Stomach (tissue), 8 donors: ENCODE measurements at regions not wholly inside any gene's neighbourhood (a gene's known extent, or its start where the extent isn't known, plus 50 kb on each side); places are given as distances from the start of the nearest gene placed in this dataset.
A peak's percentile ranks its signal among the peaks of the same experiment; 100 is the strongest.

Experiments used
- DNase-seq, 2 donors: peaks; one replicate each; pipeline versions ENCODE4 v3.0.0 to v3.0.0-alpha.2; 2013 to 2019
- H3K27ac ChIP-seq, 5 donors: fragments of 200-600 bp in 4 of 5; sonication (generic) in 4 of 5; one replicate each; pipeline ENCODE4 v1.5.1; 2013 to 2019; ENCODE audit warnings: mild to moderate bottlenecking in 1 of 5, moderate library complexity in 1 of 5
- H3K27me3 ChIP-seq, 3 donors: fragments of 200-600 bp; sonication (generic); one replicate each; pipeline ENCODE4 v1.5.1; 2017 to 2019; ENCODE audit warnings: mixed run types in 1 of 3
- H3K36me3 ChIP-seq, 4 donors: fragments of 200-600 bp; sonication (generic); 1 replicate in 3 of 4; 2 replicates in 1 of 4; pipeline ENCODE4 v1.5.1; 2016 to 2019
- H3K4me1 ChIP-seq, 4 donors: fragments of 200-600 bp; sonication (generic); one replicate each; pipeline ENCODE4 v1.5.1; 2016 to 2019
- H3K4me3 ChIP-seq, 4 donors: fragments of 200-600 bp; sonication (generic) in 3 of 4; one replicate each; pipeline ENCODE4 v1.5.1; 2016 to 2019; ENCODE audit warnings: mild to moderate bottlenecking in 1 of 4
- H3K9me3 ChIP-seq, 4 donors: fragments of 200-600 bp; sonication (generic); one replicate each; pipeline ENCODE4 v1.5.1; 2016 to 2019
- EP300 ChIP-seq: sonication (generic); formaldehyde crosslinking; IDR thresholded peaks from one replicate; pipeline ENCODE4 v1.6.1; 2017; ENCODE audit warnings: antibody characterized with exemption
- POLR2A ChIP-seq, 4 donors: fragments of 450-650 bp; IDR thresholded peaks; one replicate each; pipeline ENCODE4 v1.6.1; 2016; ENCODE audit warnings: antibody characterized with exemption in 4 of 4, control low read depth in 2 of 4, mild to moderate bottlenecking in 1 of 4, moderate library complexity in 1 of 4
- POLR2AphosphoS5 ChIP-seq, 3 donors: sonication (generic); formaldehyde crosslinking; IDR thresholded peaks; one replicate each; pipeline ENCODE4 v1.6.1; 2016; ENCODE audit warnings: antibody characterized with exemption in 3 of 3
- WGBS, 5 donors: extraction: QIAGEN DNeasy Blood & Tissue Kit in 3 of 5; methylation state at CpG; one replicate each; pipeline versions ENCODE4 v1.1.5 to v1.1.7; 2013 to 2018; 5-methylcytosine and 5-hydroxymethylcytosine counted together
- intact Hi-C: fragments of 100-400 bp; cut with DNase I; formaldehyde crosslinking; loops from one replicate; pipeline ENCODE4 v1.15.1; 2023; ENCODE audit warnings: low total_unique reads
- TF ChIP-seq, protein P1 (sequence below), 7 experiments: fragments of 450-650 bp in 4 of 7; fragments of 200-600 bp in 3 of 7; sonication (generic) in 3 of 7; IDR thresholded peaks; one replicate each; pipeline ENCODE4 v1.5.1; 2016 to 2019; ENCODE audit warnings: antibody characterized with exemption in 7 of 7, control low read depth in 2 of 7, mild to moderate bottlenecking in 1 of 7
- donor health status: healthy with polysubstance abuse.
- donor health status: Bipolar disorder and iron deficiency.
- donor health status: healthy.

DNA sequence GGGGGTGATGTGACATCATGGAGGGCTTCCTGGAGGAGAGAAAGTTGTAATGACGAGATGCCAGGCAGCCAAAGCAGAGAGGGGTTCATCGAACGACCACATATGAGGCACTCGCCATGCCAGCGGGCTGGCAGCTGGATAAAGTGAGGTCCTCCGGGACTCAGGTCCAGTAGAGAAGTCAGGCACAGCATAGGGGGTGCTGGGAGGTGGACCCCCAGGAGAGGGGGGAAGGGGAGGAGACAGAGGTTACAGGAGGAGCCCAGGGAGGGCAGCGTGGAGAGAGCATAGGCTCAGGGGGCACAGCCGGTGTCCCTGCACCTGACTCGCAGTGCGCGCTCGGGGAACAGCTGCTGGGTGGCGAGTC, 174.7 kb downstream of the BMP7 start:
- TF ChIP-seq POLR2A (IDR thresholded peaks at IDR 0.05) (no peak), EP300 (no peak), POLR2AphosphoS5 (IDR thresholded peaks at IDR 0.05) (no peak)
- TF ChIP-seq, protein P1, sequence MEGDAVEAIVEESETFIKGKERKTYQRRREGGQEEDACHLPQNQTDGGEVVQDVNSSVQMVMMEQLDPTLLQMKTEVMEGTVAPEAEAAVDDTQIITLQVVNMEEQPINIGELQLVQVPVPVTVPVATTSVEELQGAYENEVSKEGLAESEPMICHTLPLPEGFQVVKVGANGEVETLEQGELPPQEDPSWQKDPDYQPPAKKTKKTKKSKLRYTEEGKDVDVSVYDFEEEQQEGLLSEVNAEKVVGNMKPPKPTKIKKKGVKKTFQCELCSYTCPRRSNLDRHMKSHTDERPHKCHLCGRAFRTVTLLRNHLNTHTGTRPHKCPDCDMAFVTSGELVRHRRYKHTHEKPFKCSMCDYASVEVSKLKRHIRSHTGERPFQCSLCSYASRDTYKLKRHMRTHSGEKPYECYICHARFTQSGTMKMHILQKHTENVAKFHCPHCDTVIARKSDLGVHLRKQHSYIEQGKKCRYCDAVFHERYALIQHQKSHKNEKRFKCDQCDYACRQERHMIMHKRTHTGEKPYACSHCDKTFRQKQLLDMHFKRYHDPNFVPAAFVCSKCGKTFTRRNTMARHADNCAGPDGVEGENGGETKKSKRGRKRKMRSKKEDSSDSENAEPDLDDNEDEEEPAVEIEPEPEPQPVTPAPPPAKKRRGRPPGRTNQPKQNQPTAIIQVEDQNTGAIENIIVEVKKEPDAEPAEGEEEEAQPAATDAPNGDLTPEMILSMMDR (IDR thresholded peaks at IDR 0.05): no peak
- H3K4me1 ChIP-seq: peaks cover 0 to 13% (median 5%) of the 10 kb centered on the region in 4 donors
- intact Hi-C loops: loop anchor here (5.0 kb wide), 1 partner anchor 256 kb away; no protein-coding TSS in a partner anchor

DNA sequence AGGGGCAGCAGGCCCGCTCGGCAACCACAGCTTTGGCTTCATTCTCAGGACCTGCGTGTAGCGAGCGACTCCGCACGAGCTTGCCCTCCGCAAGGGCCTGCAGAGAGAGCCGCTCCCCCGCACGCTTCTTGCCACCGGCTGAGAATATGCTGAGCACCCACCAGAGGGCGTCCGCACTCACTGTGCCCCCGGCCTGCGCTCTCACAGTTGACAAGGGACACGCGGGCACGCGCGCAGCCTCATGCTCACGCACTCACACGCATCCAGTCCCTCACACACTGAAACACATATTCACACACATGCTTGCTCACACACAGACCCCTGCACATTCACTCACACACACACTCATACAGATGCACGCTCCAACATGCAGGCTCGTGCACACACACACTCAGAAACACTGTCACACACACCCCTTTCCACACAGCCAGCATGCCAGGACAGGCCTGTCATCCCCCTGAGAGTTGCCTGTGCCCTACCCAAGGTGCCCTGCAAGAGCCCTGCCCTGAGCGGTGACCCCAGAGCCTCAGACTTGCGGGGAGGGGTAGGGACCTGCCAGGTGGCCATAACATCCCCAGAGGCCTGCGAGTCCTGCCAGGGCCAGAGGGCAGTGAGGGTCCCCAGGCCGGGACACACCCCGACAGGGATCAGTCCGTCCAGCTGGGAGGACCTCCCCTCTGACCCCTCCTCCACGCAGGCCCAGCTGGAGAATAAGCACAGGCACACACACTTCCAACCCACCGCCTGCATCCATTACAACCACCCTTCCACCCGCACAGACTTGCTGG, 174.1 kb downstream of the BMP7 start:
- Histone ChIP-seq H3K36me3 (no peaks in the 10 kb centered on the region), H3K27ac (no peak overlapping the region), H3K4me3 (no peak overlapping the region), H3K27me3 (peaks cover 0 to 67% (median 3%) of the 10 kb centered on the region in 3 donors), H3K9me3 (peaks cover 0 to 6% (median 0%) of the 10 kb centered on the region in 4 donors), H3K4me1 (peaks cover 0 to 13% (median 5%) of the 10 kb centered on the region in 4 donors)
- TF ChIP-seq POLR2A (IDR thresholded peaks at IDR 0.05): no peak
- TF ChIP-seq, protein P1 (IDR thresholded peaks at IDR 0.05): peak in 5 of 7 experiments; percentile 48 to 70 (median 52)
- intact Hi-C loops: loop anchor here (5.0 kb wide), 1 partner anchor 255 kb away; no protein-coding TSS in a partner anchor
- WGBS, 5 donors: 16 to 35% (median 20%) methylated on average over 11 to 34 of the region's 34 CpGs
- DNase-seq: peak; percentile 64 to 84

More for the DNA sequence above, 174.7 kb downstream of the BMP7 start:
- Histone ChIP-seq H3K27me3 (peaks cover 0 to 72% (median 0%) of the 10 kb centered on the region in 3 donors), H3K27ac (no peak overlapping the region), H3K9me3 (peaks cover 0 to 6% (median 0%) of the 10 kb centered on the region in 4 donors), H3K36me3 (no peaks in the 10 kb centered on the region), H3K4me3 (no peak overlapping the region)
- 61 to 80% (median 72%) methylated on average over 11 to 13 of the region's 13 CpGs for WGBS, 5 donors
- DNase-seq: no peak

DNA sequence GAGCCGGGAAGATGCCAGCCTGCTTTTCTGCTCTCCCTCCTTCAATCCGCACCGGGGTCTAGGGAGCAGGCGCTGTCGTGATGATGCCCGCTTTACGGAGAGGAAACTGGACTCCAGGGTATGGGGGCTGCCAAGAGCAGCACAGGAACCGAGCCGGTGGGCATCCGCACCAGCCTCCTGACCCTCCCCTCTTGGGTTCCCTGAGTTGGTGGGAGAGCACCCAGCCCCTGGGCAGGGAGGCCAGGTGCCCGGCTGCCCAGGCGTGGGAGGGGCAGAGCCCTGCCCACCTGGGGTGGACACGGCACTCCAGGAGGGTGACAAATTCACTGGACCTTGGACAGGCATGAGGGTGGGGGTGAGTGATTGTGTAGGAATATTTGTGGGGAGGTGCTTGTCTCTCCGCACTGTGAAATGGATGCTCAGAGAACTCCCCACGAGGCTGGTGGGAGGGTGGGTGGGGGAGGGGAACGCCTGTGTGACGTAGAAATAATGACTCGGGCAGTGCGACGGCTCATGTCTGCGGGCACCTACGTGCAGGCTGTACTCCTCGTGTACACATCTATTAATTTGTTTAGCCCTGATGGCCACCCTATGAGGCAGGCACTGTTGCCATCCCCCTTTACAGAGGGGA, 173.4 kb downstream of the BMP7 start:
- no peak overlapping the region for H3K27ac ChIP-seq
- peaks cover 0 to 13% (median 5%) of the 10 kb centered on the region in 4 donors for H3K4me1 ChIP-seq

DNA sequence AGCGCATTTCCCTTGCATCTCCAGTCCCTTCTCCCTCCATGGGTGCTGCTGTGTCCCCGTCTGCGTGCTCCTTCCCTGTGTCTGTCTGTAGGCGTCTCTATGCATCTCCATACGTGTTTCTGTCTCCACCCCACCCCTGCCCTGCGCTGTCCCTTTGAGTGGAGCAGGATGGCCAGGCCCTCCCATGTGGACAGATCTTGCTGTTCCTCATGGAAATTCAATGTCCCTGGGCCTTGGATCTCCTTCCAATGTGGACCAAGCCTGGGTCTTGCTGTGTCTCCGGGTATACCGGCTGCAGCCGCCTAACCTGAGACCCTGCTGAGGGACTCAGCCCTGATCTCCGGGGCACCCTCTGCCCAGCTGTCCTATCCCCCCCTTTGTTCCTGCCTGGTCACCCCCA, 172.7 kb downstream of the BMP7 start:
- Histone ChIP-seq H3K27ac (no peak overlapping the region), H3K27me3 (peaks cover 0 to 65% (median 5%) of the 10 kb centered on the region in 3 donors), H3K9me3 (no peaks in the 10 kb centered on the region), H3K36me3 (no peaks in the 10 kb centered on the region), H3K4me3 (no peak overlapping the region), H3K4me1 (peaks cover 0 to 13% (median 5%) of the 10 kb centered on the region in 4 donors)
- intact Hi-C loops: loop anchor here (5.0 kb wide), 1 partner anchor 254 kb away; no protein-coding TSS in a partner anchor
- WGBS, 5 donors: 87 to 90% (median 89%) methylated on average over 10 of the region's 10 CpGs
- no peak for TF ChIP-seq POLR2A (IDR thresholded peaks at IDR 0.05)
- DNase-seq: no peak

More for the DNA sequence above, 173.4 kb downstream of the BMP7 start:
- intact Hi-C loops: loop anchor here (5.0 kb wide), 1 partner anchor 254 kb away; no protein-coding TSS in a partner anchor
- WGBS, 5 donors: 76 to 83% (median 79%) methylated on average over 20 to 23 of the region's 23 CpGs
- Histone ChIP-seq H3K27me3 (peaks cover 0 to 67% (median 5%) of the 10 kb centered on the region in 3 donors), H3K36me3 (no peaks in the 10 kb centered on the region), H3K9me3 (no peaks in the 10 kb centered on the region), H3K4me3 (no peak overlapping the region)
- no peak for DNase-seq
- no peak for TF ChIP-seq EP300
- TF ChIP-seq POLR2AphosphoS5 (IDR thresholded peaks at IDR 0.05): no peak
- TF ChIP-seq, protein P1 (IDR thresholded peaks at IDR 0.05): no peak
- no peak for TF ChIP-seq POLR2A (IDR thresholded peaks at IDR 0.05)
